Activated T-cell treated with anti-CD3 and anti-CD28 coated beads for 1 hour (primary cell): ENCODE measurements at regions not wholly inside any gene's neighbourhood (a gene's known extent, or its start where the extent isn't known, plus 50 kb on each side); places are given as distances from the start of the nearest gene placed in this dataset.
"Not testable (repeated sequence)": the region's sequence is repeated elsewhere in the genome, so short reads cannot be mapped to it uniquely, and the experiment has no call there.

Experiments used
- DNase-seq: peaks from one replicate; pipeline ENCODE4 v3.0.0-alpha.2; 2020; ENCODE audit warnings: low read depth

- DNase-seq = no peak
Observed at GRCh38 chr11:134727204-134727603, 315.2 kb upstream of the B3GAT1 start.

GRCh38 chr11:134725716-134726639 is 313.9 kb upstream of the B3GAT1 start:
- DNase-seq = no peak

- DNase-seq = no peak
Observed at GRCh38 chr11:134725211-134725610, 313.2 kb upstream of the B3GAT1 start.

- no peak for DNase-seq
Observed at GRCh38 chr11:134724779-134725140, 312.7 kb upstream of the B3GAT1 start.

GRCh38 chr11:134724106-134724778 is 312.2 kb upstream of the B3GAT1 start:
- DNase-seq = no peak

- DNase-seq = not testable (repeated sequence)
Observed at GRCh38 chr11:134720691-134721070, 308.6 kb upstream of the B3GAT1 start.

- DNase-seq = not testable (repeated sequence)
Observed at GRCh38 chr11:134719940-134720690, 308.1 kb upstream of the B3GAT1 start.

- no peak for DNase-seq
Observed at GRCh38 chr11:134719397-134719796, 307.4 kb upstream of the B3GAT1 start.

- DNase-seq = no peak
Observed at GRCh38 chr11:134716582-134716981, 304.5 kb upstream of the B3GAT1 start.

- no peak for DNase-seq
Observed at GRCh38 chr11:134714021-134714656, 302.1 kb upstream of the B3GAT1 start.

- no peak for DNase-seq
Observed at GRCh38 chr11:134712228-134713145, 300.4 kb upstream of the B3GAT1 start.

- no peak for DNase-seq
Observed at GRCh38 chr11:134711588-134711987, 299.5 kb upstream of the B3GAT1 start.

GRCh38 chr11:134710861-134711407 is 298.9 kb upstream of the B3GAT1 start:
- DNase-seq = no peak

- no peak for DNase-seq
Observed at GRCh38 chr11:134705858-134706257, 293.8 kb upstream of the B3GAT1 start.

- no peak for DNase-seq
Observed at GRCh38 chr11:134702827-134703226, 290.8 kb upstream of the B3GAT1 start.

GRCh38 chr11:134701564-134702165 is 289.6 kb upstream of the B3GAT1 start:
- no peak for DNase-seq

GRCh38 chr11:134700101-134700640 is 288.1 kb upstream of the B3GAT1 start:
- no peak for DNase-seq

- no peak for DNase-seq
Observed at GRCh38 chr11:134696455-134696854, 284.4 kb upstream of the B3GAT1 start.

- DNase-seq = no peak
Observed at GRCh38 chr11:134691985-134692384, 279.9 kb upstream of the B3GAT1 start.

GRCh38 chr11:134691295-134691873 is 279.3 kb upstream of the B3GAT1 start:
- DNase-seq = no peak
